GM19438 (cell line): ENCODE measurements at regions not wholly inside any gene's neighbourhood (a gene's known extent, or its start where the extent isn't known, plus 50 kb on each side); places are given as distances from the start of the nearest gene placed in this dataset.
"Not testable (repeated sequence)": the region's sequence is repeated elsewhere in the genome, so short reads cannot be mapped to it uniquely, and the experiment has no call there.

Experiments used
- ATAC-seq: cut with Tn5 transposase; IDR thresholded peaks from one replicate; pipeline ENCODE4 v1.9.1; 2021; ENCODE audit warnings: low read depth; ENCODE audit not compliant: unreplicated experiment

GRCh38 chr18:54662986-54663385 is 71.9 kb downstream of the DYNAP start:
- ATAC-seq, result no peak

- ATAC-seq, result not testable (repeated sequence)
Observed at GRCh38 chr18:54669701-54670100, 78.7 kb downstream of the DYNAP start.

GRCh38 chr18:54671291-54671881 is 80.3 kb downstream of the DYNAP start:
- no peak for ATAC-seq

GRCh38 chr18:54672109-54672508 is 81.1 kb downstream of the DYNAP start:
- no peak for ATAC-seq

- no peak for ATAC-seq
Observed at GRCh38 chr18:54672846-54673475, 81.9 kb downstream of the DYNAP start.

- no peak for ATAC-seq
Observed at GRCh38 chr18:54673936-54674335, 82.9 kb downstream of the DYNAP start.

- ATAC-seq, result no peak
Observed at GRCh38 chr18:54675076-54675475, 84.0 kb downstream of the DYNAP start.

GRCh38 chr18:54679318-54680149 is 88.5 kb downstream of the DYNAP start:
- no peak for ATAC-seq

GRCh38 chr18:54684784-54685183 is 93.7 kb downstream of the DYNAP start:
- ATAC-seq, result no peak

- ATAC-seq, result no peak
Observed at GRCh38 chr18:54689319-54689718, 98.3 kb downstream of the DYNAP start.

GRCh38 chr18:54690198-54690597 is 99.2 kb downstream of the DYNAP start:
- no peak for ATAC-seq

- ATAC-seq, result no peak
Observed at GRCh38 chr18:54692463-54692862, 101.4 kb downstream of the DYNAP start.

- ATAC-seq, result no peak
Observed at GRCh38 chr18:54696616-54697293, 105.7 kb downstream of the DYNAP start.

GRCh38 chr18:54700580-54700979 is 109.5 kb downstream of the DYNAP start:
- no peak for ATAC-seq

- ATAC-seq, result no peak
Observed at GRCh38 chr18:54702686-54703085, 111.6 kb downstream of the DYNAP start.

- ATAC-seq, result no peak
Observed at GRCh38 chr18:54710074-54710899, 118.0 kb upstream of the RAB27B start.

GRCh38 chr18:54710900-54711281 is 117.4 kb upstream of the RAB27B start:
- ATAC-seq, result no peak

GRCh38 chr18:54712306-54712705 is 116.0 kb upstream of the RAB27B start:
- ATAC-seq, result no peak

GRCh38 chr18:54712758-54713157 is 115.5 kb upstream of the RAB27B start:
- no peak for ATAC-seq

- no peak for ATAC-seq
Observed at GRCh38 chr18:54713386-54713785, 114.9 kb upstream of the RAB27B start.
